ENCODE measurements at regions not wholly inside any gene's neighbourhood (a gene's known extent, or its start where the extent isn't known, plus 50 kb on each side); places are given as distances from the start of the nearest gene placed in this dataset.
"Not testable (repeated sequence)": the region's sequence is repeated elsewhere in the genome, so short reads cannot be mapped to it uniquely, and the experiment has no call there.

- H3K4me1 ChIP-seq (ENCODE audit: control insufficient read depth, low read length), result no peaks in the 10 kb centered on the region
- TF ChIP-seq CTCF (IDR thresholded peaks at IDR 0.05; ENCODE audit: low read depth, low read length, poor library complexity, severe bottlenecking) (no peak), EZH2phosphoT487 (IDR thresholded peaks at IDR 0.05; ENCODE audit: borderline replicate concordance, low read length) (no peak)
Measured at GRCh38 chr10:8410506-8410905, 356.0 kb downstream of the GATA3 start.

GRCh38 chr10:8412541-8412940 lies 358.1 kb downstream of the GATA3 start:
- no peaks in the 10 kb centered on the region for H3K27me3 ChIP-seq (ENCODE audit: control insufficient read depth, low read length)
- TF ChIP-seq EZH2phosphoT487 (IDR thresholded peaks at IDR 0.05; ENCODE audit: borderline replicate concordance, low read length), result no peak
- no peak for TF ChIP-seq CTCF (IDR thresholded peaks at IDR 0.05; ENCODE audit: low read depth, low read length, poor library complexity, severe bottlenecking)
- H3F3A ChIP-seq (ENCODE audit: control insufficient read depth, insufficient read depth), result no peaks in the 10 kb centered on the region
- H3K4me2 ChIP-seq (ENCODE audit: low read length), result no peak overlapping the region
- no peak overlapping the region for H3K4me3 ChIP-seq (ENCODE audit: low read length)
- no peaks in the 10 kb centered on the region for H3K36me3 ChIP-seq (ENCODE audit: control insufficient read depth, low read length)
- H3K9me2 ChIP-seq (replicated peaks; ENCODE audit: control insufficient read depth, low read length), result no peaks in the 10 kb centered on the region
- no peaks in the 10 kb centered on the region for H3K9me3 ChIP-seq (ENCODE audit: control insufficient read depth, insufficient read depth, low read length)
- no peaks in the 10 kb centered on the region for H3K4me1 ChIP-seq (ENCODE audit: control insufficient read depth, low read length)
- no peaks in the 10 kb centered on the region for H3K79me2 ChIP-seq (ENCODE audit: control insufficient read depth, low read length)
- H3K27ac ChIP-seq (ENCODE audit: low read depth, low read length), result no peak overlapping the region
- H4K20me1 ChIP-seq (ENCODE audit: control insufficient read depth, insufficient read depth, low read depth, low read length), result no peaks in the 10 kb centered on the region

More at GRCh38 chr10:8410506-8410905, 356.0 kb downstream of the GATA3 start:
- H3K4me2 ChIP-seq (ENCODE audit: low read length), result no peak overlapping the region
- no peaks in the 10 kb centered on the region for H3K79me2 ChIP-seq (ENCODE audit: control insufficient read depth, low read length)
- no peaks in the 10 kb centered on the region for H3K9me2 ChIP-seq (replicated peaks; ENCODE audit: control insufficient read depth, low read length)
- H3K27ac ChIP-seq (ENCODE audit: low read depth, low read length), result no peak overlapping the region
- H4K20me1 ChIP-seq (ENCODE audit: control insufficient read depth, insufficient read depth, low read depth, low read length), result no peaks in the 10 kb centered on the region
- H3K36me3 ChIP-seq (ENCODE audit: control insufficient read depth, low read length), result no peaks in the 10 kb centered on the region
- H3K9me3 ChIP-seq (ENCODE audit: control insufficient read depth, insufficient read depth, low read length), result no peaks in the 10 kb centered on the region
- no peak overlapping the region for H3K4me3 ChIP-seq (ENCODE audit: low read length)
- no peaks in the 10 kb centered on the region for H3F3A ChIP-seq (ENCODE audit: control insufficient read depth, insufficient read depth)
- H3K27me3 ChIP-seq (ENCODE audit: control insufficient read depth, low read length), result peaks cover 2% of the 10 kb centered on the region; the same call in 1 of the 2 replicates

GRCh38 chr10:8415029-8415428 lies 360.5 kb downstream of the GATA3 start:
- H3K4me2 ChIP-seq (ENCODE audit: low read length); H3F3A ChIP-seq (ENCODE audit: control insufficient read depth, insufficient read depth); H3K27me3 ChIP-seq (ENCODE audit: control insufficient read depth, low read length); H3K36me3 ChIP-seq (ENCODE audit: control insufficient read depth, low read length); H3K4me3 ChIP-seq (ENCODE audit: low read length); H3K9me3 ChIP-seq (ENCODE audit: control insufficient read depth, insufficient read depth, low read length); H3K27ac ChIP-seq (ENCODE audit: low read depth, low read length); H4K20me1 ChIP-seq (ENCODE audit: control insufficient read depth, insufficient read depth, low read depth, low read length); H3K4me1 ChIP-seq (ENCODE audit: control insufficient read depth, low read length); H3K79me2 ChIP-seq (ENCODE audit: control insufficient read depth, low read length); H3K9me2 ChIP-seq (replicated peaks; ENCODE audit: control insufficient read depth, low read length): not testable (repeated sequence)

GRCh38 chr10:8416192-8416701 lies 361.8 kb downstream of the GATA3 start:
- Histone ChIP-seq H3F3A (ENCODE audit: control insufficient read depth, insufficient read depth) (no peaks in the 10 kb centered on the region), H3K4me2 (ENCODE audit: low read length) (no peak overlapping the region), H4K20me1 (ENCODE audit: control insufficient read depth, insufficient read depth, low read depth, low read length) (no peaks in the 10 kb centered on the region), H3K9me2 (replicated peaks; ENCODE audit: control insufficient read depth, low read length) (no peaks in the 10 kb centered on the region), H3K9me3 (ENCODE audit: control insufficient read depth, insufficient read depth, low read length) (no peaks in the 10 kb centered on the region), H3K79me2 (ENCODE audit: control insufficient read depth, low read length) (no peaks in the 10 kb centered on the region), H3K27ac (ENCODE audit: low read depth, low read length) (no peak overlapping the region), H3K36me3 (ENCODE audit: control insufficient read depth, low read length) (no peaks in the 10 kb centered on the region), H3K4me1 (ENCODE audit: control insufficient read depth, low read length) (no peaks in the 10 kb centered on the region), H3K4me3 (ENCODE audit: low read length) (no peak overlapping the region), H3K27me3 (ENCODE audit: control insufficient read depth, low read length) (no peaks in the 10 kb centered on the region)
- TF ChIP-seq CTCF (IDR thresholded peaks at IDR 0.05; ENCODE audit: low read depth, low read length, poor library complexity, severe bottlenecking), result no peak
- no peak for TF ChIP-seq EZH2phosphoT487 (IDR thresholded peaks at IDR 0.05; ENCODE audit: borderline replicate concordance, low read length)

Data from DOHH2 (cell line).